ENCODE measurements at regions not wholly inside any gene's neighbourhood (a gene's known extent, or its start where the extent isn't known, plus 50 kb on each side); places are given as distances from the start of the nearest gene placed in this dataset.
"Not testable (repeated sequence)": the region's sequence is repeated elsewhere in the genome, so short reads cannot be mapped to it uniquely, and the experiment has no call there.

DNA sequence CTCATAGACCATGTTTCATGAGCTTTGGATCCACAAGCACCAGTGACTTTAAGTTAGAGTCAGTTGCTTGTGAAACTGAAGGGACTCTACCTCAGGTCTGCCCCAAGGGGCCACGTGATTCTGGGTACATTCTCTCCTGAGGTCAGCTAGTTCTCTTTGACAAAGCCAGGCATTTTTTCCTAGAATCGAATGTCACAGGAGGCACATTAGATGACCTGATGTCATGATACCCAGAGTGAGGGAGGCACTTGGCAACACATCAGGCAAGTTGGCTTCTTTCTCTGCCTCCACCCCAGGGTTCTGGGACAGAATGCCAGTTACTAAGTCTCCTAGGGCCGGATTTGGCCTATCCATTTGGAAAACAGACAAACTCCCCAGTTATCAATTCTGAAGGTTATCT, 93.0 kb downstream of the APIP start:
- intact Hi-C loops (cut with micrococcal nuclease; ENCODE audit: unreplicated experiment) (no loop called here), in situ Hi-C loops (cut with HindIII; ENCODE audit: low pct_unique_long_range_greater_than_20kb, low sequenced_read_pairs) (no loop called here)
- TF ChIP-seq, protein P1, sequence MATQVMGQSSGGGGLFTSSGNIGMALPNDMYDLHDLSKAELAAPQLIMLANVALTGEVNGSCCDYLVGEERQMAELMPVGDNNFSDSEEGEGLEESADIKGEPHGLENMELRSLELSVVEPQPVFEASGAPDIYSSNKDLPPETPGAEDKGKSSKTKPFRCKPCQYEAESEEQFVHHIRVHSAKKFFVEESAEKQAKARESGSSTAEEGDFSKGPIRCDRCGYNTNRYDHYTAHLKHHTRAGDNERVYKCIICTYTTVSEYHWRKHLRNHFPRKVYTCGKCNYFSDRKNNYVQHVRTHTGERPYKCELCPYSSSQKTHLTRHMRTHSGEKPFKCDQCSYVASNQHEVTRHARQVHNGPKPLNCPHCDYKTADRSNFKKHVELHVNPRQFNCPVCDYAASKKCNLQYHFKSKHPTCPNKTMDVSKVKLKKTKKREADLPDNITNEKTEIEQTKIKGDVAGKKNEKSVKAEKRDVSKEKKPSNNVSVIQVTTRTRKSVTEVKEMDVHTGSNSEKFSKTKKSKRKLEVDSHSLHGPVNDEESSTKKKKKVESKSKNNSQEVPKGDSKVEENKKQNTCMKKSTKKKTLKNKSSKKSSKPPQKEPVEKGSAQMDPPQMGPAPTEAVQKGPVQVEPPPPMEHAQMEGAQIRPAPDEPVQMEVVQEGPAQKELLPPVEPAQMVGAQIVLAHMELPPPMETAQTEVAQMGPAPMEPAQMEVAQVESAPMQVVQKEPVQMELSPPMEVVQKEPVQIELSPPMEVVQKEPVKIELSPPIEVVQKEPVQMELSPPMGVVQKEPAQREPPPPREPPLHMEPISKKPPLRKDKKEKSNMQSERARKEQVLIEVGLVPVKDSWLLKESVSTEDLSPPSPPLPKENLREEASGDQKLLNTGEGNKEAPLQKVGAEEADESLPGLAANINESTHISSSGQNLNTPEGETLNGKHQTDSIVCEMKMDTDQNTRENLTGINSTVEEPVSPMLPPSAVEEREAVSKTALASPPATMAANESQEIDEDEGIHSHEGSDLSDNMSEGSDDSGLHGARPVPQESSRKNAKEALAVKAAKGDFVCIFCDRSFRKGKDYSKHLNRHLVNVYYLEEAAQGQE (IDR thresholded peaks at IDR 0.05; ENCODE audit: insufficient read depth in 1 of 2, low read depth in 2 of 2, low read length in 1 of 2) = no peak
- TF ChIP-seq, protein P2, sequence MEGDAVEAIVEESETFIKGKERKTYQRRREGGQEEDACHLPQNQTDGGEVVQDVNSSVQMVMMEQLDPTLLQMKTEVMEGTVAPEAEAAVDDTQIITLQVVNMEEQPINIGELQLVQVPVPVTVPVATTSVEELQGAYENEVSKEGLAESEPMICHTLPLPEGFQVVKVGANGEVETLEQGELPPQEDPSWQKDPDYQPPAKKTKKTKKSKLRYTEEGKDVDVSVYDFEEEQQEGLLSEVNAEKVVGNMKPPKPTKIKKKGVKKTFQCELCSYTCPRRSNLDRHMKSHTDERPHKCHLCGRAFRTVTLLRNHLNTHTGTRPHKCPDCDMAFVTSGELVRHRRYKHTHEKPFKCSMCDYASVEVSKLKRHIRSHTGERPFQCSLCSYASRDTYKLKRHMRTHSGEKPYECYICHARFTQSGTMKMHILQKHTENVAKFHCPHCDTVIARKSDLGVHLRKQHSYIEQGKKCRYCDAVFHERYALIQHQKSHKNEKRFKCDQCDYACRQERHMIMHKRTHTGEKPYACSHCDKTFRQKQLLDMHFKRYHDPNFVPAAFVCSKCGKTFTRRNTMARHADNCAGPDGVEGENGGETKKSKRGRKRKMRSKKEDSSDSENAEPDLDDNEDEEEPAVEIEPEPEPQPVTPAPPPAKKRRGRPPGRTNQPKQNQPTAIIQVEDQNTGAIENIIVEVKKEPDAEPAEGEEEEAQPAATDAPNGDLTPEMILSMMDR (IDR thresholded peaks at IDR 0.05) = no peak
- TF ChIP-seq TCF7L2 (IDR thresholded peaks at IDR 0.05; ENCODE audit: low read depth, low read length) (no peak), POLR2AphosphoS5 (IDR thresholded peaks at IDR 0.05; ENCODE audit: low read depth, low read length) (no peak), SIN3A (IDR thresholded peaks at IDR 0.05; ENCODE audit: borderline replicate concordance, insufficient read depth, low read depth, low read length) (no peak)
- no TSS peak for BruUV-seq (replicated peaks)
- H3K4me3 ChIP-seq (ENCODE audit: low read depth in 2 of 2, low read length in 2 of 2) = no peak overlapping the region
- no peaks in the 10 kb centered on the region for H3K4me1 ChIP-seq (ENCODE audit: control insufficient read depth, insufficient read depth, low read length)
- no peak for DNase-seq (ENCODE audit: low read depth, low spot score)
- no peaks in the 10 kb centered on the region for H3K9me3 ChIP-seq (ENCODE audit: control insufficient read depth, insufficient read depth, low read depth, low read length)
- H3K36me3 ChIP-seq (ENCODE audit: control insufficient read depth, insufficient read depth, low read length) = no peaks in the 10 kb centered on the region
- no peaks in the 10 kb centered on the region for H3K27me3 ChIP-seq (ENCODE audit: control insufficient read depth, insufficient read depth, low read length)
- H3K27ac ChIP-seq (ENCODE audit: low read length) = no peak overlapping the region
- CTCF ChIA-PET = no interaction called here
- POLR2A ChIA-PET = no interaction called here
- no peak for ATAC-seq

DNA sequence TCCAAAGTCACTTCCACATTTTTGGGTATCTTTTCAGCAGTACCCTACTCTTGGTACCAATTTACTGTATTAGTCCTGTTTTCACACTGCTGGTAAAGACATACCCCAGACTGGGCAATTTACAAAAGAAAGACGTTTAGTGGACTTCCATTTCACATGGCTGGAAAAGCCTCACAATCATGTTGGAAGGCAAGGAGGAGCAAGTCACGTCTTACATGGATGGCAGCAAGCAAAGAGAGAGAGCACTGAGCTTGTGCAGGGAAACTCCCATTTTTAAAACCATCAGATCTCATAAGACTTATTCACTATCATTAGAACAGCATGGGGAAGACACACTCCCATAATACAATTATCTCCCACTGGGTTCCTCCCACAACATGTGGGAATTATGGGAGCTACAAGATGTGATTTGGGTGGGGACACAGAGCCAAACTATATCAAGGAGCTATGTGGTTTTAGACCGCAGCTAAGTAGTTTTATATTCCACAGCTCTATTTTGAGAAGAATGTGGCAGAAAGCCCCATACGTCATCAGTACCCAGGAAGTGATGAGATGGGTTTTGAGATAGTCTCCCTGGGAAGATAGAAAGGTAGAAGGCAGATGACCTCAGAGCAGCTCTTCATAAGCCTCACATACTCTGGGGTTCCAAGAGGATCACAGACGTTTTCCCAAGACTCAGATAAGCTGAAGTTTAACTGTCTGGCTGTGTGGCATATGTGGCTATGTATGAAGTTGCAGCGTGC, 96.3 kb downstream of the APIP start:
- DNase-seq (ENCODE audit: low read depth, low spot score) = no peak
- no peak overlapping the region for H3K27ac ChIP-seq (ENCODE audit: low read length)
- intact Hi-C loops (cut with micrococcal nuclease; ENCODE audit: unreplicated experiment) (no loop called here), in situ Hi-C loops (cut with HindIII; ENCODE audit: low pct_unique_long_range_greater_than_20kb, low sequenced_read_pairs) (no loop called here)
- TF ChIP-seq, protein P2 (IDR thresholded peaks at IDR 0.05) = no peak
- TF ChIP-seq TCF7L2 (IDR thresholded peaks at IDR 0.05; ENCODE audit: low read depth, low read length) (no peak), SIN3A (IDR thresholded peaks at IDR 0.05; ENCODE audit: borderline replicate concordance, insufficient read depth, low read depth, low read length) (no peak), POLR2AphosphoS5 (IDR thresholded peaks at IDR 0.05; ENCODE audit: low read depth, low read length) (no peak)
- TF ChIP-seq, protein P1 (IDR thresholded peaks at IDR 0.05; ENCODE audit: insufficient read depth in 1 of 2, low read depth in 2 of 2, low read length in 1 of 2) = no peak
- CTCF ChIA-PET = no interaction called here
- POLR2A ChIA-PET = no interaction called here
- no peaks in the 10 kb centered on the region for H3K36me3 ChIP-seq (ENCODE audit: control insufficient read depth, insufficient read depth, low read length)
- H3K4me1 ChIP-seq (ENCODE audit: control insufficient read depth, insufficient read depth, low read length) = no peaks in the 10 kb centered on the region
- no TSS peak for BruUV-seq (replicated peaks)
- no peaks in the 10 kb centered on the region for H3K27me3 ChIP-seq (ENCODE audit: control insufficient read depth, insufficient read depth, low read length)
- no peak overlapping the region for H3K4me3 ChIP-seq (ENCODE audit: low read depth in 2 of 2, low read length in 2 of 2)
- ATAC-seq = no peak
- no peaks in the 10 kb centered on the region for H3K9me3 ChIP-seq (ENCODE audit: control insufficient read depth, insufficient read depth, low read depth, low read length)

DNA sequence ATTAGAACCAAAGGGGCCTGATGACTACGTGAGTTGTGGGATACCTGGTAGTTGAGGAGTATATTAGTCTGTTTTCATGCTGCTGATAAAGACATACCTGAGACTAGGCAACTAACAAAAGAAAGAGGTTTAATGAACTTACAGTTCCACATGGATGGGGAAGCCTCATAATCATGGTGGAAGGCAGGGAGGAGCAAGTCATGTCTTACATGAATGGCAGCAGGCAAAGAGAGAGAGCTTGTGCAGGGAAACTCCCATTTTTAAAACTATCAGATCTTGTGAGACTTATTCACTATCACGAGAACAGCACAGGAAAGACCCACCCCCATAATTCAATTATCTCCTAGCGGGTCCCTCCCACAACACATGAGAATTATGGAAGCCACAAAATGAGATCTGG, 98.4 kb downstream of the APIP start:
- intact Hi-C loops (cut with micrococcal nuclease; ENCODE audit: unreplicated experiment); H3K36me3 ChIP-seq (ENCODE audit: control insufficient read depth, insufficient read depth, low read length); CTCF ChIA-PET; in situ Hi-C loops (cut with HindIII; ENCODE audit: low pct_unique_long_range_greater_than_20kb, low sequenced_read_pairs); H3K27me3 ChIP-seq (ENCODE audit: control insufficient read depth, insufficient read depth, low read length); H3K4me1 ChIP-seq (ENCODE audit: control insufficient read depth, insufficient read depth, low read length); DNase-seq (ENCODE audit: low read depth, low spot score); ATAC-seq; POLR2A ChIA-PET; H3K9me3 ChIP-seq (ENCODE audit: control insufficient read depth, insufficient read depth, low read depth, low read length); BruUV-seq (replicated peaks); H3K4me3 ChIP-seq (ENCODE audit: low read depth in 2 of 2, low read length in 2 of 2); H3K27ac ChIP-seq (ENCODE audit: low read length): not testable (repeated sequence)

Measured in Panc1 (cell line).